HG02970 (cell line): ENCODE measurements at regions not wholly inside any gene's neighbourhood (a gene's known extent, or its start where the extent isn't known, plus 50 kb on each side); places are given as distances from the start of the nearest gene placed in this dataset.
"Not testable (repeated sequence)": the region's sequence is repeated elsewhere in the genome, so short reads cannot be mapped to it uniquely, and the experiment has no call there.

Experiments
- ATAC-seq: cut with Tn5 transposase; IDR thresholded peaks from one replicate; pipeline ENCODE4 v1.9.1; 2021; ENCODE audit warnings: mild to moderate bottlenecking, moderate library complexity, moderate number of reproducible peaks; ENCODE audit not compliant: unreplicated experiment, low FRiP score

- no peak for ATAC-seq
These were observed 349.7 kb upstream of the GALNT5 start for GRCh38 chr2:156907806-156908205.

GRCh38 chr2:156908825-156909224 lies 348.7 kb upstream of the GALNT5 start:
- peak; percentile 71 for ATAC-seq

- no peak for ATAC-seq
These were observed 347.5 kb upstream of the GALNT5 start for GRCh38 chr2:156909983-156910382.

GRCh38 chr2:156915332-156915731 lies 342.2 kb upstream of the GALNT5 start:
- ATAC-seq: no peak

GRCh38 chr2:156918410-156918809 lies 339.1 kb upstream of the GALNT5 start:
- no peak for ATAC-seq

GRCh38 chr2:156930423-156930822 lies 327.1 kb upstream of the GALNT5 start:
- no peak for ATAC-seq

GRCh38 chr2:156933645-156934225 lies 323.8 kb upstream of the GALNT5 start:
- ATAC-seq: no peak

GRCh38 chr2:156935616-156936015 lies 321.9 kb upstream of the GALNT5 start:
- ATAC-seq: no peak

GRCh38 chr2:156937430-156937829 lies 320.1 kb upstream of the GALNT5 start:
- ATAC-seq: no peak

GRCh38 chr2:156944871-156945270 lies 312.6 kb upstream of the GALNT5 start:
- ATAC-seq: no peak

GRCh38 chr2:156947261-156947660 lies 310.2 kb upstream of the GALNT5 start:
- ATAC-seq: no peak

- ATAC-seq: no peak
These were observed 301.8 kb upstream of the GALNT5 start for GRCh38 chr2:156955701-156956100.

- ATAC-seq: no peak
These were observed 301.3 kb upstream of the GALNT5 start for GRCh38 chr2:156956161-156956560.

GRCh38 chr2:156958374-156958773 lies 299.1 kb upstream of the GALNT5 start:
- no peak for ATAC-seq

GRCh38 chr2:156959481-156959880 lies 298.0 kb upstream of the GALNT5 start:
- no peak for ATAC-seq

- no peak for ATAC-seq
These were observed 274.9 kb upstream of the GALNT5 start for GRCh38 chr2:156982615-156983014.

GRCh38 chr2:156986339-156986988 lies 271.0 kb upstream of the GALNT5 start:
- no peak for ATAC-seq

- no peak for ATAC-seq
These were observed 257.8 kb upstream of the GALNT5 start for GRCh38 chr2:156999661-157000060.

- no peak for ATAC-seq
These were observed 252.7 kb upstream of the GALNT5 start for GRCh38 chr2:157004789-157005188.

GRCh38 chr2:157015015-157015575 lies 242.4 kb upstream of the GALNT5 start:
- no peak for ATAC-seq

GRCh38 chr2:157023264-157023663 lies 234.2 kb upstream of the GALNT5 start:
- ATAC-seq: not testable (repeated sequence)

GRCh38 chr2:157024129-157024528 lies 233.4 kb upstream of the GALNT5 start:
- ATAC-seq: no peak
